Natural killer cell treated with Interleukin-12 subunit alpha and Interleukin-12 subunit beta and Interleukin-15 and Interleukin-18, amount 100 ng/mL, for 72 hours (primary cell): ENCODE measurements at regions not wholly inside any gene's neighbourhood (a gene's known extent, or its start where the extent isn't known, plus 50 kb on each side); places are given as distances from the start of the nearest gene placed in this dataset.
A peak's percentile ranks its signal among the peaks of the same experiment; 100 is the strongest.
"Not testable (repeated sequence)": the region's sequence is repeated elsewhere in the genome, so short reads cannot be mapped to it uniquely, and the experiment has no call there.

ENCODE experiments used
- ATAC-seq, 2 donors: fragments of 150-1000 bp; cut with Tn5 transposase in 1 of 2; sonication (Bioruptor Pico), chemical (Tn5 transposase) in 1 of 2; 2 replicates each; pipeline ENCODE4 v1.10.0; 2021
- DNase-seq: peaks from one replicate; pipeline ENCODE4 v3.0.0; 2022; ENCODE audit warnings: low spot score
- H3K27ac Mint-ChIP-seq, 2 donors: 1 replicate in 1 of 2; 2 replicates in 1 of 2; pipeline ENCODE4 v1.8.0; 2022; ENCODE audit warnings: mixed read lengths in 2 of 2, mild to moderate bottlenecking in 1 of 2, moderate library complexity in 1 of 2
- H3K27me3 Mint-ChIP-seq, 2 donors: 1 replicate in 1 of 2; 2 replicates in 1 of 2; pipeline ENCODE4 v1.8.0; 2022; ENCODE audit warnings: mixed read lengths in 2 of 2
- H3K36me3 Mint-ChIP-seq: one replicate; pipeline ENCODE4 v1.8.0; 2022; ENCODE audit warnings: mixed read lengths
- H3K4me1 Mint-ChIP-seq, 2 donors: 1 replicate in 1 of 2; 2 replicates in 1 of 2; pipeline ENCODE4 v1.8.0; 2022; ENCODE audit warnings: low read depth in 2 of 2, mixed read lengths in 2 of 2, mild to moderate bottlenecking in 1 of 2
- H3K4me3 Mint-ChIP-seq: one replicate; pipeline ENCODE4 v1.8.0; 2022; ENCODE audit warnings: mixed read lengths
- H3K9me3 Mint-ChIP-seq: 2 replicates; pipeline ENCODE4 v1.8.0; 2022; ENCODE audit warnings: mixed read lengths

GRCh38 chr2:132220589-132220988 is 58.8 kb upstream of the ANKRD30BL start:
- H3K36me3 Mint-ChIP-seq, H3K27ac Mint-ChIP-seq, DNase-seq, ATAC-seq, H3K4me3 Mint-ChIP-seq, H3K9me3 Mint-ChIP-seq, H3K4me1 Mint-ChIP-seq, H3K27me3 Mint-ChIP-seq: not testable (repeated sequence)

DNA sequence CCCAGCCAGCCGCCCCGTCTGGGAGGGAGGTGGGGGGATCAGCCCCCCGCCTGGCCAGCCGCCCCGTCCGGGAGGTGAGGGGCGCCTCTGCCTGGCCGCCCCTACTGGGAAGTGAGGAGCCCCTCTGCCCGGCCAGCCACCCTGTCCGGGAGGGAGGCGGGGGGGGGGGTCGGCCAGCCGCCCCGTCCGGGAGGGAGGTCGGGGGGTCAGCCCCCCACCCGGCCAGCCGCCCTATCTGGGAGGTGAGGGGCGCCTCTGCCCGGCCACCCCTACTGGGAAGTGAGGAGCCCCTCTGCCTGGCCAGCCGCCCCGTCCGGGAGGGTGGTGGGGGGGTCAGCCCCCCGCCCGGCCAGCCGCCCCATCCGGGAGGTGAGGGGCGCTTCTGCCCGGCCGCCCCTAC is 60.1 kb upstream of the ANKRD30BL start:
- not testable (repeated sequence) for H3K27me3 Mint-ChIP-seq, H3K27ac Mint-ChIP-seq, ATAC-seq, H3K9me3 Mint-ChIP-seq, H3K36me3 Mint-ChIP-seq, DNase-seq, H3K4me3 Mint-ChIP-seq, H3K4me1 Mint-ChIP-seq

- Mint-ChIP-seq H3K36me3 (peaks cover 5% of the 10 kb centered on the region), H3K27me3 (peaks cover 4 to 8% of the 10 kb centered on the region in 2 donors), H3K9me3 (peaks cover 20% of the 10 kb centered on the region), H3K4me3 (no peak overlapping the region), H3K4me1 (no peaks in the 10 kb centered on the region), H3K27ac (no peak overlapping the region)
- DNase-seq: no peak
- no peak for ATAC-seq
Measured at GRCh38 chr2:132252191-132252893, 90.6 kb upstream of the ANKRD30BL start.

GRCh38 chr2:132252894-132253264 is 91.1 kb upstream of the ANKRD30BL start:
- Mint-ChIP-seq H3K27ac (no peak overlapping the region), H3K36me3 (peaks cover 5% of the 10 kb centered on the region), H3K27me3 (peaks cover 4 to 8% of the 10 kb centered on the region in 2 donors), H3K4me3 (no peak overlapping the region), H3K9me3 (peaks cover 20% of the 10 kb centered on the region), H3K4me1 (no peaks in the 10 kb centered on the region)
- ATAC-seq (no peak), DNase-seq (no peak)

GRCh38 chr2:132253496-132254305 is 91.9 kb upstream of the ANKRD30BL start:
- ATAC-seq (peak; percentile 28 to 38), DNase-seq (no peak)
- peaks cover 4 to 8% of the 10 kb centered on the region in 2 donors for H3K27me3 Mint-ChIP-seq
- no peak overlapping the region for H3K4me3 Mint-ChIP-seq
- H3K27ac Mint-ChIP-seq: no peak overlapping the region
- peaks cover 5% of the 10 kb centered on the region for H3K36me3 Mint-ChIP-seq
- peaks cover 16% of the 10 kb centered on the region for H3K9me3 Mint-ChIP-seq
- H3K4me1 Mint-ChIP-seq: no peaks in the 10 kb centered on the region

DNA sequence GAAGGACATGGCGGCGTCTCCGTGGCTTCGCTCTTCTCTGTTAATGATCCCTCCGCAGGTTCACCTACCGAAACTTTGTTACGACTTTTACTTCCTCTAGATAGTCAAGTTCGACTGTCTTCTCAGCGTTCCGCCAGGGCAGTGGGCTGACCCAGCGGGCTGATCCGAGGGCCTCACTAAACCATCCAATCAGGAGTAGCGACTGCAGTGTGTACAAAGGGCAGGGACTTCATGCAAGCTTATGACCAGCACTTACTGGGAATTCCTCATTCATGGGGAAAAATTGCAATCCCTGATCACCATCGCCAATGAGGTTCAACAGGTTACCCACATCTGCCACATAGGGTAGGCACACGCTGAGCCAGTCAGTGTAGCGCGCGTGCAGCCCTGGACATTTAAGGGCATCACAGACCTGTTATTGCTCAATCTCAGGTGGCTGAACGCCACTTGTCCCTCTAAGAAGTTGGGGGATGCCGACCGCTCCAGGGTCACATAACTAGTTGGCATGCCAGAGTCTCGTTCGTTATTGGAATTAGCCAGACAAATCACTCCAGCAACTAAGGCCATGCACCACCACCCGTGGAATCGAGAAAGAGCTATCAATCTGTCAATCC is 92.7 kb upstream of the ANKRD30BL start:
- not testable (repeated sequence) for H3K36me3 Mint-ChIP-seq, ATAC-seq, H3K4me1 Mint-ChIP-seq, H3K27ac Mint-ChIP-seq, DNase-seq, H3K4me3 Mint-ChIP-seq, H3K27me3 Mint-ChIP-seq
- H3K9me3 Mint-ChIP-seq: peaks cover 15% of the 10 kb centered on the region

GRCh38 chr2:132255714-132256113 is 94.0 kb upstream of the ANKRD30BL start:
- peaks cover 4 to 8% of the 10 kb centered on the region in 2 donors for H3K27me3 Mint-ChIP-seq
- ATAC-seq (no peak), DNase-seq (no peak)
- no peak overlapping the region for H3K4me3 Mint-ChIP-seq
- H3K9me3 Mint-ChIP-seq: peaks cover 6% of the 10 kb centered on the region
- H3K36me3 Mint-ChIP-seq: peaks cover 5% of the 10 kb centered on the region
- no peak overlapping the region for H3K27ac Mint-ChIP-seq
- H3K4me1 Mint-ChIP-seq: no peaks in the 10 kb centered on the region

DNA sequence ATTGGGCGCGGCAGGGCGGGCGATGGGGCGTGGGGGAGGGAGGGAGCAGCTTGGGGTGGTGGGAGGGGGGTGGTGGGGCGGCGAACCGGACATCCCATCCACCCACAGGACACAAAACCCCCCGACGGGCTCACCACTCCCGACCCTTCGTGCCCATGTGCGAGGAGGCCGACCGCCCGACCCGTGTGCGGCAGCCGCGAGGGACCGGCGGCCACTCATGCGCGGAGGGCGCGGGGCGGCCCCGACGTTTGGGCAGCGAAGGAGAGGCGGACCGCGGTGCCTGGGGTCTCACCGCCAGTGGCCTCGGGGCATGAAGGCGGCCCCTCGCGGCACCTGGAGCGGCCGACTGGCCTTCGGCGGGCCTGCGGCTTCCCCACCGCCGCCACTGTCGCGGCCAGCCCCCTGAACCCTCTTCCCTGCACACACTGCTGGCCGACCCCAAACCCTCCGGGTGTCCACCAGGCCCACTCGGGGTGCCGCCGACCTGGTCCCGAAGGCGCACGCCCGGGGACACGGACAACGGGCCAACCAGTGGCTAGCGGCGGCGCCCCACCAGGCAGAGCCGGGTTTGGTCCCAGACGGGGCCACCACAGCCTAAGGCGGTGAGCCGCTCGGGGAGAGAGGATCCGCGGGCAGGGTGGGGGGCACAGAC is 94.6 kb upstream of the ANKRD30BL start:
- Mint-ChIP-seq H3K27me3 (peaks cover 4 to 8% of the 10 kb centered on the region in 2 donors), H3K4me3 (no peak overlapping the region), H3K36me3 (peaks cover 5% of the 10 kb centered on the region), H3K27ac (no peak overlapping the region), H3K4me1 (no peaks in the 10 kb centered on the region), H3K9me3 (peaks cover 6% of the 10 kb centered on the region)
- no peak for DNase-seq
- ATAC-seq: no peak

DNA sequence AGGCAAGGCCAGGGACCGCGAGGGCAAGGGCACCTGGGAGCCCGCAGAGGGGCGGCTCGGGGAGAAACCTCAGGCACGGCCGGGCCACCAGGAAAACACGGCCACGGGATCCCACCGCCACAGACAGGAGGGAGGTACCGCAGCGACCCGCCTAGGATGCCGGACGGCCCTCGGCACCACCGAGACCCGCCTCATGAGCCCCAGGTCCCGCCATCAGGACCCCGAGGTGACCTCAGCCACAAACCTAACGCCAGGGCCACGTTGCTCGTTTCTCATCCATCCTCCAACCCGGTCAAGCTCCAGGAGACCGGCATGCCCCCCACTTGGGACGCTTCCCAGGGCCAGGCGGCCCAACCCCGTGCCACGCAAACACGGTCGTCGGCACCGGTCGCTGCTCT is 95.2 kb upstream of the ANKRD30BL start:
- not testable (repeated sequence) for H3K27me3 Mint-ChIP-seq, ATAC-seq, H3K4me1 Mint-ChIP-seq, H3K9me3 Mint-ChIP-seq, H3K27ac Mint-ChIP-seq, DNase-seq, H3K4me3 Mint-ChIP-seq, H3K36me3 Mint-ChIP-seq

DNA sequence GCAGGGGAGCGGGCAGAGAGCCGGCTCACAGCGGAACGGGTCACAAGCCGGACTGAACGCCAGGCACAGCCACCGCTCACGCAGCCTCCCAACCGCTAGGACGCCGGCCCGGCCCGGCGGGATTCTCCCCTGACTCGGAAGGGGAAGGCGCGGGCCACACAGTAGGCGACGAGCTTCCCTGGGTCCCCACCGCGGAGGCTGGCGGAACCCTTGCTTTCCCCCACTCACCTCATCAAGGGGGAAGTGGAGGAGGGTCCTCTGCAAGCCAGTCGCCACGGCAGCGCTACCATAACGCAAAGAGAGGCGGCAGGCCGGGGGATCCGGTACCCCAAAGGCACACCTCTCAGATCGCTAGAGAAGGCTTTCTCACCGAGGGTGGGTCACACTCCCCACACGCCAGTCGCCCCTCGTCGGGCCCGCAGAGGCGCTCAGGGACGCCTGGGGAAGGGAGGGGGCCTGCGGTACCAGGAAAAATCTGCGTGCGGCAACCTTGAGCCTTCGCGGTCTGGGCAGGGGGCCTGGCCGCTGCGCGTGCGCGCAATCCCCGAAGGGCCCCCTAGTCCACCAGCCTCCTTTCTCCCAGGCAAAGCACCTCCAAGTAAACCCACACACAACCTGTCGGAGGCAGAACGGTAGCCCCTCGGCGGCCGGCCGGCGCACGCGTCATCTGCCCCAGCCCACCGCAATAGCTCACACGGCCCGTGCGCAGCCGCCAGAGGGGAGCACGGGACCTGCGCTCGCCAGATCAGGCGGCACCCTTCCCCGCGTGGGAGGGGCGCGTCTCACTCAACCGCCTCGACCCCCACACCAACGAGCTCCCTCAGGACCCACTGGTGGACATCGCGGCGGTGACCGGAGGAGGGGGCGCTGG is 95.8 kb upstream of the ANKRD30BL start:
- DNase-seq, ATAC-seq, H3K4me1 Mint-ChIP-seq, H3K36me3 Mint-ChIP-seq, H3K4me3 Mint-ChIP-seq, H3K9me3 Mint-ChIP-seq, H3K27ac Mint-ChIP-seq, H3K27me3 Mint-ChIP-seq: not testable (repeated sequence)

GRCh38 chr2:132259276-132259675 is 97.5 kb upstream of the ANKRD30BL start:
- H3K4me1 Mint-ChIP-seq, H3K36me3 Mint-ChIP-seq, DNase-seq, ATAC-seq, H3K27ac Mint-ChIP-seq, H3K9me3 Mint-ChIP-seq, H3K27me3 Mint-ChIP-seq, H3K4me3 Mint-ChIP-seq: not testable (repeated sequence)

DNA sequence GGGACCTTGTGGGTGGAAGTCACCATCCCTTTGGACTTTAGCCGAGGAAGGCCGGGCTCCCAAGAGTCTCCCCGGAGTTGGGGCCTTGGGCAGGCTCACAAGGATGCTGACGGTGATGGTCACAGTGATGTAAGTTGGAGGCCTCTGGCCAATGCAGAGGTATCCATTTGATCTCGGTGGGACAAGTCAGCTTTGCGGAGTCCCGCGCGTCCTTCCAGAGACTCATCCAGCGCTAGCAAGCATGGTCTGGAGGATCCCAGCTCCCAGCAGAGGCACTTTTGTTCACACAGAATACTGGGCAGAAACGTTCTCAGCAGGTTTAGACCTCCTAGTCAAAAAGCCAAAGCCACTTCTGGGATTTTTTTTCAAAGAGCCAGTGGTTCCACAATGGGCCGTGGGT is 103.8 kb upstream of the ANKRD30BL start:
- not testable (repeated sequence) for H3K36me3 Mint-ChIP-seq, H3K4me3 Mint-ChIP-seq, H3K27me3 Mint-ChIP-seq, H3K4me1 Mint-ChIP-seq, H3K9me3 Mint-ChIP-seq, ATAC-seq, DNase-seq, H3K27ac Mint-ChIP-seq

DNA sequence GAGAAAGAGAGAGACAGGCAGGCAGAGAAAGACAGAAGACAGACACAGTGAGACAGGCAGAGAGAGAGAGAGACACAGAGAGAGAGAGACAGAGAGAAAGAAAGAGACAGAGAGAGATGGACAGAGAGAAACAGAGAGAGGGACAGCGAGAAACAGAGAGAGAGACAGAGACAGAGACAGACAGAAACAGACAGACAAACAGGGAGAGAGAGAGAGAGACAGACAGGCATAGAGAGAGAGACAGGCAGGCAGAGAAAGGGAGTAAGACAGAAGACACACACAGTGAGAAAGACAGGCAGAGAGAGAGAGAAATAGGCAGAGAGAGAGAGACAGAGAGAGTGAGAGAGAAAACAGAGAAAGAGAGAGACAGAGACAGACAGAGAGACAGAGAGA is 105.3 kb upstream of the ANKRD30BL start:
- Mint-ChIP-seq H3K27me3 (peaks cover 0 to 2% of the 10 kb centered on the region in 2 donors), H3K4me1 (no peaks in the 10 kb centered on the region), H3K27ac (no peak overlapping the region), H3K36me3 (no peaks in the 10 kb centered on the region), H3K9me3 (no peaks in the 10 kb centered on the region), H3K4me3 (no peak overlapping the region)
- ATAC-seq: no peak
- DNase-seq: no peak
